ENCODE measurements at regions not wholly inside any gene's neighbourhood (a gene's known extent, or its start where the extent isn't known, plus 50 kb on each side); places are given as distances from the start of the nearest gene placed in this dataset.

DNA sequence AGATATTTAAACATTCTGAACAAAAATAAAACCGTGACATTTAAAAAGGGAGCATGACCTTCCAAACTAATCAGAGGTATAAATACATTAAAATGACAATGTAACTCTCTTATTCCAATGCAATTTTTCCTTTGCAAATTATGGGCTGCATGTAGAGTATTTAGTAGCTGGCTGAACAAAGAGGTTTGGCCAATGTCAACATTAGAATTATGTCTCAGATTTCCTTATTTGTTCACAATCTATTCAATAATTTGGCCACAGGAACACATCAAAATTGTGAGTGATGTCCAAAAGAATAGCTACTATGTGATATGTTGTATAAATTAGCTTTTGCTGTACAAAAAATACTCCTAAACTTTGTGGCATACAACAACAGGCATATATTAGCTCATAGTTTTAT lies 580.0 kb upstream of the MARCKS start:
- no peak for DNase-seq

DNA sequence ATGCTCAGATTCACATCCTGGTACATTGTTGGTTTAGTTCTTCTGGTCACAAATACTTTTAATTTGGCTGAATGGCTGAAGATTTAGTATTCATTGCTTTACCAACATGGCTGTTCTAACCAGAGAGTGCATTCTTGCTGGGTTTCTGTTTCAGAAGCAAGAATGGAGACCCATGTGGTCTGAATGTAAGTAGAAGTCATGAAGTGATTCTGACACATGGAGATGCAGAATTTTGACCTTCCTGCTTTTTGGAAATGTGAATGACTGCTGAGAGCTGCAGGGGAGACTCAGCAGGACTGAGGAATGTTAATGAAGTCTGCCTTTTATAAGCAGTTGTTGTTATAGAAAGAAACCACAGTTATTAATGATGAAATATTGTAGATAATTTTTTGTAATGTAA lies 576.1 kb upstream of the MARCKS start:
- no peak for DNase-seq

DNA sequence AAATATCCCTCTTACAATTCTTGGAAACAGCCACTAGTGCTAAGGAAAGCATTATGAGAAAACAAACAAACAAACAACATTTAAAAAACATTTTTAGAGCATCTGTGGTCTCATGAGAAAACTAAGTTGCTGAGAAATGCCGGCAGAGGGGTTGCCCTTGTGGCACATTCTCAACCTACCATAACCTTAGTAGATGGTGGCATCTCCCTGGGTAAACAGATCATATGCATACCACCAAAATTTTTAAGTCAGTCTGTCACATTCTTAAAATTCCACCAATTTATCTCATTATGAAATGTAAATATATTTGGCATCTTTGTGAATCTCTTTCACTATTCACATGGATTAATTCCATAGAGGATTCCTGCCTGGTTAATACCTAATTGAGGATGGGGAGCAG lies 575.7 kb upstream of the MARCKS start:
- no peak for DNase-seq

DNA sequence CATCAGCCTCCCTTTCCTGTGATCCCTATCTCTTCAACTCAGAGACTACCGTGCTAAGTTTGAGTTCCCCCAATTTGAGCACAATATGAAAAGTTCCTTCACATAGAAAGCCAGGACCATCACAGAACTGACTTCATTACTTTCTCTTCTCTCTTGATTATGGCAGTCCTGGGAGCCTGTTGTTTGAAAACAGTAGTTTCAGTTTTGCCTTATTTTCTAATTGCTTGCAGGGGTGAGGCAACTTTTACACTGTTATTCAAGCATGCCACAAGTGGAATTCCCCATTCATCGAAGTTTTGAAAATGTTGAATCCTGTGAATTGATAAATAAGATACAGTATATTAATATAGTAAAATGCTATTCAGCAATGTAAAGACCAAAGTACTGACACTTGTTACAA lies 569.7 kb upstream of the MARCKS start:
- DNase-seq, result no peak

GRCh38 chr6:113288409-113288808 lies 568.7 kb upstream of the MARCKS start:
- no peak for DNase-seq

DNA sequence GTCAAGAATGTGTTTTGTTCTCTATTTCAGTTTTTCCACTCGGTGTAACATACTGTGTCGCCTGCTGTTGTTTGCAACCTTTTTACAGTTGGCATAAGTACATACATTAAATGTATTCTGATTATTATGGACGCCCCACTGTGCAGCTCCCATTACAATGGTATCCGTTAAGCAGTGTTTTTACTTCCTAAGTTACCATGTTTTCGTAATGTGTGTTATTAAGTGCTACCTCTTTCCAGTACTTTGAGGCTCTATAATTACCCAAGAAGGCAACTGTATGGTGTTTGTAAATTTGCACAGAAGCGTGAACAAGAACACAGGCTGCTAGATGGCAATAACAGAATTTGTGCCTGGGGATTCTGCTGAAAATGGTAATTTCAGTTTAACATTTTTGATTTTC lies 568.0 kb upstream of the MARCKS start:
- DNase-seq, result no peak

GRCh38 chr6:113290684-113291083 lies 566.5 kb upstream of the MARCKS start:
- DNase-seq, result no peak

GRCh38 chr6:113291751-113292445 lies 565.2 kb upstream of the MARCKS start:
- DNase-seq, result no peak

DNA sequence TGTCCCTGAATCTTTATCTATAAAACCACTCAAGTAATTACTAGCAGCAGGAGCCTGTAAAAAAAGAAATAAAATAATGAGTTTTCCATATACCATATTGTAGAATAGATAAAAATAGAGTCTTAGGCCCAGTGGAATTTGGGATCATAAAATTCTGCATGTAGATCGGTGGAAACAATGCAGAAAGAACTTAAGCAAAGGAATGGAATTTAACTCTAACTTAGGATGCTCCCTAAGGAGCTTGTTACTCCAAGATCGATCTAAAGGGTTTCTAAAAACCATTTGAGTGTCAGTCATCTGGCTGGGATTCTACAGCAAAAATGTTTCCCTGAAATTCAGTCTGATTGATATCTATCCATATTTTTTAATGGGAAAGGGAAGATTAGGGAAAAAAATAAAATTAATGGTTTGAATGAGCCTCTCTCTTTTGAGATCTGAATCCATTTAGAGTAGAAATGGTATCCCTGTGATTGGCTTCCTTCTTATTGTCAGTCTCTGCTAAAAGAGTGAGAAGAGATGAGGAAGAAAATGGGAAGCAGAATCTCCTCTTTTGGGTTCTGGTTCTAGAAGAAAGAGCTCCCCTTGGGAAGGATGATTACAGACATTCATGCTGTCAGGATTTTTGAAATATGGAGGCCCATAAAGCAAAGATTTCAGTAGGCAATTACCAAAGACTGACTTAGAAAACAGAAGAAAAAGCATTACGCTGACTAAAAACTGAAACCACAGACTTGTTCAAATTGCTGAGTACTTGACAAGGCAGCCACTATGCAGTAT lies 564.3 kb upstream of the MARCKS start:
- DNase-seq, result no peak

DNA sequence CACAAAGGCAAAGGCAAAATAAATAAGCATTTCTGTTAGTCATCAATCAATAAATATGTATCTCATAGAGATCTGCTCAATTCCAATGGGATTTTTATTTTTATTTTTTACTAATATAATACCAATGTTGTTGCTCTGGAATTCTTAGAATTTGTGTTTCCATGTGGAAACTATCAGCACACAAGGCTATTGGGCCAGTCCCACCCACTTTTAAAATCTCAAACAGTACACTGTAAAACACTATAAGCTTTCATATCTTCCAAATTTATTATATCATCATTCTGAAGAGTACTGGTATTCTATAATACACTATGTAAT lies 563.8 kb upstream of the MARCKS start:
- no peak for DNase-seq

DNA sequence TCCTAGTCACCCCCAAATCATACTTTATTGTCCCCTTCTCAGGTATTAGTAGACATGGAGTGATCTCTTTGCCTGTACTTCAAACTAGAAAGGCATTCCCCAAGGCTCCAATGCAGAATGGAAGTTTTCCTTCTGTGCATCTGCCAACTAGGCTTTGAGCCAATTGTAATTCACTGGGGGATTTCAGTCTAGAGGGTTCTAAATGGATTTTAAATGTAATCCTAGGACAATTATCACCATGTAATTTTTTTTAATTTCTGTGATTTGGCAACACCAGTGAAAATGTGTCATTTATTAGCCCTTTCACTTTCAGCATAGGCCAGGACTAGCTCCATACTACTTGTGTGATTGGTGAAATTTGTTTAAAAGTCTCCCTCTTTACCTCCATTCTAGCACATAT lies 557.6 kb upstream of the MARCKS start:
- no peak for DNase-seq

DNA sequence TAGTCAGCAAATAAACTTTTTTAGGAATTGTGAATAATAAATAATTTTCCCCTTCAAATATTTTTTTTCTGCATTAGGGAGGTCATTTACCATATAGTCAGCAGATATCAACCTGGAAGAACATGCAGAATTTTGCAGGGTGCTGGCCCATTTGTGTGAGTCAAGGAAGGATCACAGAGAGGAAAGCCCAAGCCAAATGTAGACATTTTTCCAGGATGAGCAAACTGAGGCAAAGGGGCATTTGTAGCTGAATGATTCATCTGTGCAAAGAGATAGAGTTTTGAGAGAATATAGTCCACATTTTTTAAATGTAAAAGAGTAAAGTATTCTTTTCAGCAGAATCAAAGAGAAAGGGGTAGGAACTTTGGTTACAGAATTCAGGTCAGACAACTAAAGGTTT lies 555.5 kb upstream of the MARCKS start:
- no peak for DNase-seq

DNA sequence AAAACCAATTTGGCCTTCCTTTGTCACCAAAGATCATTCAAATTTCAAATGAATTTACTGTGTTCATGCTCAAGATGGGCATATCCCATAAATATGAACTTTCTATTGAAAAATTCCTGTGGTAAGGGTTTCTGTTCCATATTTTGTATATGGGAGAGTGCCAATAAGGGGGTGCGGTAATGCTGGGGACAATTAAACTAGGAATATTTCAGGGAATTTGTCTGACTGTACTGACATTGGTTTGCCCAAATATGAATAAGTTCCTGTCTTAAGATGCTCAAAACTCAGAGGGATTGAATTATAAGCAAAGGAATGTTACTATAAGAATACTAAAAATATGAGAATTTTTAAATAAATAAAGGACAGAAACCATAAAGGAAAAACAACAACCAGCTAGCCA lies 553.0 kb upstream of the MARCKS start:
- DNase-seq, result no peak

DNA sequence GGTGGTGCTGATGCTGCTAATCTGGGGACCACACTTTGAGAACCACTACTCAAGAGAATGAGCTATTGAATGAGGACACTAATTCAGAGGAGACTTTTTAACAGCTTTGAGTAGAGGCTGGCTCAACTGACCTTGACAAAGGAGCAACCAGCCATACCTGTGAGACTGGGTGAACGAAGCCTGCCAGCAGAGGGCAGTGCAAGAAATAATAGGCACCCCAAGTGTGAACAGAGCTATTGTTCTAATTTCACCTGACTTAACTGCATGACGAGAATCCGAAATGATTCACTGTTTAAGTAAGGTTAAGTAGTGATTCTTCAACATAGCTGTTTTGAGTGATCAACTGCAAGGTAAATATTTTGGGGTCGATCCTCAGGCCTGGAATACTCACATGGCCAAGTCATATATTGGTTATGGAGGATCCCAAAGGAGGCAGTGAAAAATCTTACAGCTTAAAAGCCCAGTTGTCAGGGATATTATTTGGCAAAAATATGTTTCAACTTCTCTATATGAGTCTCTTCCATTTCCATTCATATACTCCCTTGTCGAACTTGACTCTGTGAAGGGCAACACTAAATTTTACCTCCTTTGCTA lies 550.5 kb upstream of the MARCKS start:
- no peak for DNase-seq

- no peak for DNase-seq
These were observed 548.9 kb upstream of the MARCKS start for GRCh38 chr6:113308266-113308665.

DNA sequence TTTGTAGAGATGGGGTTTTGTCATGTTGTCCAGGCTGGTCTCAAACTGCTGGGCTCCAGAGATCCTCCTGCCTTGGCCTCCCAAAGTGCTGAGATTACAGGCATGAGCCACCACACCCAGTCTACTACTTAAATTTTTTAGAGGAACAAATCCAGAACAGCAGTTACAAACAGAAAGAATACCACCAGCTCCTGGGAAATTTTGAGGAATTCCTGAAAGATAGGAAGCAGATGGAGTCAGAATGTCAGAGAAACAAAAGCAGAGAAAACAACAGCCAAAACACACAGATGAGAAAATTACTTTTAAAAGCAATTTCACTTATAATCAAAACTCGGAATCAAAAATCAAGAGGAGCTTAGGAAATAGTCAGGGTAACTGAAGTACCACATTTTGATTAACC lies 543.3 kb upstream of the MARCKS start:
- no peak for DNase-seq

- no peak for DNase-seq
These were observed 542.0 kb upstream of the MARCKS start for GRCh38 chr6:113315165-113315564.

DNA sequence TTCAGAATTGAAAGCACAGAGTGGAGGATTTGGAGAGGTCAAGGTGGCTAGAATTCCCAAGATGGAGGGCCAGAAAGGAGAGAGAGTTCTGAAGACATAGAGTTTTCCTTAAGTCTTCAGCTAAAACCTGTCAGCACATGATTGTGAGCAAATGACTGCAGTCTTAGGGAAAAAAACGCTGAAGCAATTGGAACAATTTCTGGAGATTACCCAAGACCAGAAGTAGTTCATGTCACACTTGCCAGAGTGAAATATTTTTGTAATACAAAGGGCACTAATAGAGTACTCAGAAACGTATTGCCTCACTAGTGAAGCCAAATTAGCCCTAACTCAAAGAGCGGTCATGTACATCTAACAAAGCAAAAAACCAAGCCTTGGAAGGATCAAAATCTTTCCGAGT lies 541.3 kb upstream of the MARCKS start:
- no peak for DNase-seq

- DNase-seq, result no peak
These were observed 539.7 kb upstream of the MARCKS start for GRCh38 chr6:113317442-113317841.

DNA sequence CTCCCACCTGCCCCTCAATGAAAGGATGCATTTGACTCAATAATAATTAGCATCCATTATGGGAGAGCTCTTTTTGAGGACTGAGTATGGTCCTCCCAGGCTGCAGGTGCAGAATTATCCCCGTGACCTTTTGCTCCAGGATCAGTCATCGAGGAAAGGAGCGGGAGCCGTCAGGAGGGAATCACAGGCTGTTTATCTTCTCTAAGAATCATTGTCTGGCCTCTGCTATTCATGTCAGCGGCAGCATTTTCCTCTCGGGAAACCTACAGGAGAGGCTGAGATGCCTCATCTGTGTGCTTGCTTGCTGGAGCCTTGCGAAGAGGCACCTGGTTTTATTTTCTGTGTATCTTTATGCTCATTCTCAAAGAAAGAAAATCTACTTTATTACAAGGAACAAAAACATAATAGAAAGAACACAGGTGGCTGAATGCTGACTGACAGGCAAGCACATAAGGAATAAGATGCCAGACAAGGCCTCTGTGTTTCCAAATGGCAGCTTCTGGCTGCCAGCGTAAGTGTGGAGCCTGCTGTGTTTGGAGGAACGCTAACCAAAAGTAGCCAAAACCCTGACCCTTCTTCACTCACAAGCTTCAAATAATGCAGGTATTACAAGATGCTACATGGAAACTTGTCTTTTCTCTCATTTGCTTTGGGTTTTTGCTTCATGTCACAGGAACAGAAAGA lies 539.1 kb upstream of the MARCKS start:
- no peak for DNase-seq

- DNase-seq, result no peak
These were observed 538.6 kb upstream of the MARCKS start for GRCh38 chr6:113318575-113318917.

GRCh38 chr6:113320653-113321052 lies 536.5 kb upstream of the MARCKS start:
- DNase-seq, result no peak

GRCh38 chr6:113326781-113327180 lies 530.4 kb upstream of the MARCKS start:
- no peak for DNase-seq

DNA sequence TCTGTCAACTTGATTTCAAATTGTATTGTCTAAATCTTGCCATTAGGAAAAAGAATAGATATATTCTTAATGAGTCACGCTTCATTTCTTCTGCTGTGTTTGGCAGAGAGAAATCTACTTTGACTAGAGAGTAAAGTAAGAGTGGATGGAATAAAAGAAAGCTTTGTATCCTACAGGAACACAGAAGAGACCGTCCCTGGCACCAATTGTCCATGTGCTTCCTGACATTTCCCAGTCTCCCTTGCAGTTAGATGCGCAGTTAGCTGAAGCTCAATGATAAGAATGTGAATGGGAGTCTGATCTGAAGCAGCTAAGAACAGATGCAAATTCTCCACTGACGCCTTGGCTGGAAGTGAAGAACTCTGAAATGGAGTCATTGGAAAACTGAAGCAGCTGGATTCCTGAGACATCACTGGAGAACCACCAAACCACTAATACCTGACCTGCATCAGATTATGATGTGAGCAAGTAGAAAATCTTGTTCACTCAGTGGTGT lies 528.2 kb upstream of the MARCKS start:
- no peak for DNase-seq

Measured in DMS 273 treated with DMSO at 0.1 percent for 48 hours (cell line).